SJCRH30 (cell line): ENCODE measurements at regions not wholly inside any gene's neighbourhood (a gene's known extent, or its start where the extent isn't known, plus 50 kb on each side); places are given as distances from the start of the nearest gene placed in this dataset.
A peak's percentile ranks its signal among the peaks of the same experiment; 100 is the strongest.

Experiments
- DNase-seq, 2 experiments: peaks; one replicate each; pipeline ENCODE4 v3.0.0-alpha.2; 2015 to 2020
- H3K27ac ChIP-seq: fragments of 250-450 bp; sonication (Bioruptor Pico); 2 replicates; pipeline ENCODE4 v1.5.1; 2020; ENCODE audit warnings: mild to moderate bottlenecking, moderate library complexity
- H3K27me3 ChIP-seq: fragments of 250-450 bp; sonication (Bioruptor Pico); 2 replicates; pipeline ENCODE4 v1.5.1; 2020; ENCODE audit warnings: mild to moderate bottlenecking, moderate library complexity
- H3K36me3 ChIP-seq: fragments of 250-450 bp; sonication (Bioruptor Pico); 2 replicates; pipeline ENCODE4 v1.5.1; 2020; ENCODE audit warnings: mild to moderate bottlenecking, moderate library complexity
- H3K4me1 ChIP-seq: fragments of 250-450 bp; sonication (Bioruptor Pico); 2 replicates; pipeline ENCODE4 v1.5.1; 2020; ENCODE audit warnings: mild to moderate bottlenecking, moderate library complexity
- H3K4me3 ChIP-seq: fragments of 250-450 bp; sonication (Bioruptor Pico); 2 replicates; pipeline ENCODE4 v1.5.1; 2020; ENCODE audit warnings: mild to moderate bottlenecking, moderate library complexity
- H3K9me3 ChIP-seq: fragments of 250-450 bp; sonication (Bioruptor Pico); replicated peaks from 2 replicates; pipeline ENCODE4 v1.5.1; 2020; ENCODE audit warnings: mild to moderate bottlenecking, moderate library complexity

DNA sequence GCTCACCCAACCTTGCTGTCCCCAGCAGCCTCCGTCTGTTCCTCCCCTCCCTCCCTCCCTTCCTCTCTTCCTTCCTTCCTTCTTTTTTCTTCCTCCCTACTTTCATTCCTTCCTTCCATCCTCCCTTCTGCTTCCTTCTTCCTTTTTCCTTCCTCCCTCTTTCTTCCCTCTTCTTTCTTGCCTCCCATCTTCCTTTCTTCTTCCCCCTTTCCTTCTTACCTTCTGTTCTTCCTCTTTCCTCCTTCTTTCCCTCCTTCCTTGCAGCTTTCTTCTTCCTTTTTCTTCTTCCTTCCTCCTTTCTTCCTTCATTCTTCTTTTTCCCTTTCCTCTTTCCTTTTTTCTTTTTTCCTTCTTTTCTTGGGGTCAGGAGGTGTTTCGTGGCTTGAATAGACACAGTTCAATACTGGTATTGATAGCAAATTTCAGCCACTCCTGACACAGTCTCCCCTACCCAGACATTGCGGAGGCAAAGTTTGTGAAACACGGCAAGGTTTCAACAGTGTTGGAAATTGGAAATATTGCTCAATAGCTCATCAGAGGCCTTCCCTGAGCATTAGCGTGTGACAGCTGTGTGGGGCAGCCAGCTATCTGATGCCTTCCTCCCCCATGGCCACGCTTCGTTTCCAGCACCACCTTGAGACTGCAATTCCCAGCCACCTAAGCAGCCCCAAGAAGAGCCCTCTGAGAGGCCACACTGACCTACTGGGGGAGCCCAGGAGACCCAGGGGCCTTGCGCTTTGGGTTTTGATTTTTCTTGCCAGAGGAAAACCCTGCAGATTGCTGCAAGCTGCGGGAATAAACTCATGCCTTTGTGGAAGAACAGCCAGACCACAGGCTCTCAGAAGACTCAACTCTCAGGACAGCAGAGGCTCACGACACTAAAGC lies 82.2 kb downstream of the KLF15 start:
- no peaks in the 10 kb centered on the region for H3K36me3 ChIP-seq
- H3K27me3 ChIP-seq: no peaks in the 10 kb centered on the region
- DNase-seq: no peak
- H3K4me1 ChIP-seq: peaks cover 4% of the 10 kb centered on the region; the same call in 1 of the 2 replicates
- H3K27ac ChIP-seq: no peak overlapping the region
- no peaks in the 10 kb centered on the region for H3K9me3 ChIP-seq
- no peak overlapping the region for H3K4me3 ChIP-seq

DNA sequence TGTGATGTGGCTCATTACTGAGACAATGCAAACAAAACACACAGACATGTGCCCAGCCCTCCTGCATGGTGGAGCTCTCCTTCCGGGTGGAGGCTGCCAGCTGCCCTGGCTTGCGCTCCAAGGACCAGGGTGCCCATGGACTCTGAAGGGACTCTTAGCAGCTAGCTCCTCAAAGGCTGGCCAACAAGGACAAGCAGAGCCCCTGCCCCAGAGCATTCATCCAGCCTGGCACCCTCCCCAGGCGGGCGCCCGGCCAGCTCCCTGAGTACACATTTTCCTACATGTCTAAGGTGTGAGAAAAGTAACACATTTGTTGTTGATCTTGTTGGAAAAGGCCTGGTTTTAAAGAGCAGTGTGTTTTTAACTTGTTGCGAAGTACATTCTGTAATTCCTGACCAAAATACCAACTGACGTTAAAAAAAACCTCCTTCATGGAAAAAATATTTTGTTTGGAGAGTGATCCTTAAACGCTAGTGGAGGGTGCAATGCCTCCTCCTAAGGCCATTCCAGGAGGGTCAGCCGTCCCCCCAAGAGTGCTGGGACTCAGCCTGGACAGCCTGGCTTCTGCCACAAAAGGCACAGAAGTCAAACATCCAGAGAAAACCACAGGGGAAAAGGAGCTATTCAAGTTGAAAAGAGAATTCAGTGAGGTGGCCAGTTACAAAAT lies 86.9 kb downstream of the KLF15 start:
- Histone ChIP-seq H3K36me3 (no peaks in the 10 kb centered on the region), H3K4me1 (peaks cover 4% of the 10 kb centered on the region; the same call in 1 of the 2 replicates), H3K27me3 (no peaks in the 10 kb centered on the region), H3K27ac (no peak overlapping the region), H3K9me3 (no peaks in the 10 kb centered on the region), H3K4me3 (no peak overlapping the region)
- no peak for DNase-seq

DNA sequence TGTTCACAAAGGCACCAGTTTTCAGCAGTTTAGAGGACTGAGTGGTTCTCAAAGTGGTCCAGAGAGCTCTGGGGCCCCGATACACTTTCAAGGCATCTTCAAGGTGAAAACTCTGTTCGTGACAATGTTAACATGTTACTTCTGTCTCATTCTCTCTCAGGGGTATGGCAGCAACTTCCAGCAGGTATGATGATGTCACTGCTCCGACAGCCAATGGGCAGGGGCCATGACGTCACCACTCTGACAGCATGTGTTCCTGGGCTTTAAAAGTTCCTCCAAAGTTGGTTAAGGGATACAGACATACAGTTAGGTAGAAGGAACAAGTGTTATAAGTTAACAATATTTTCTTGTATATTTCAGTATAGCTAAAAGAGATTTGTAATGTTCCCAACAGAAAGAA lies 87.9 kb downstream of the KLF15 start:
- no peaks in the 10 kb centered on the region for H3K9me3 ChIP-seq
- peaks cover 4% of the 10 kb centered on the region; the same call in 1 of the 2 replicates for H3K4me1 ChIP-seq
- H3K36me3 ChIP-seq: no peaks in the 10 kb centered on the region
- no peak overlapping the region for H3K4me3 ChIP-seq
- DNase-seq: no peak
- no peaks in the 10 kb centered on the region for H3K27me3 ChIP-seq
- no peak overlapping the region for H3K27ac ChIP-seq

DNA sequence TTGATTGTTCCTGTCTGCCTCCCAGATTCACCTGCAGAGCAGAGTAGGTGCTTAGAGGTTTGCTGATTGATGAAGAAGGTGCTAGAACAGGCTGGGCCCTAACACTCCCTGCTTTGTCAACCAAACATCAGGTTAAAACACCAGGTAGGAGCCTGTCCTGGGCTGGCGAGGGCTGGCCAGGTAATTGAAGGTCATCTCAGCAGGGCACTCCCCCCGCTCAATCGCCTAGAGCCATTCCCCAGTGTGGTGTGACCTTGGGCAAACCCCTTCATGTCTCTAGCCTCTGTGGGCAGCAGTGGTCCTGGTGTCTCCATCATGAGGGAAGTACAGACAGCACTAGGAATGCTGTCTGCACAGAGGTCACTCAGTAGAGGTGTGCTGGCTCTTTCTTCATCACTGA lies 88.3 kb downstream of the KLF15 start:
- Histone ChIP-seq H3K27me3 (no peaks in the 10 kb centered on the region), H3K27ac (no peak overlapping the region), H3K4me3 (no peak overlapping the region), H3K36me3 (no peaks in the 10 kb centered on the region), H3K9me3 (no peaks in the 10 kb centered on the region), H3K4me1 (peaks cover 4% of the 10 kb centered on the region; the same call in 1 of the 2 replicates)
- no peak for DNase-seq

DNA sequence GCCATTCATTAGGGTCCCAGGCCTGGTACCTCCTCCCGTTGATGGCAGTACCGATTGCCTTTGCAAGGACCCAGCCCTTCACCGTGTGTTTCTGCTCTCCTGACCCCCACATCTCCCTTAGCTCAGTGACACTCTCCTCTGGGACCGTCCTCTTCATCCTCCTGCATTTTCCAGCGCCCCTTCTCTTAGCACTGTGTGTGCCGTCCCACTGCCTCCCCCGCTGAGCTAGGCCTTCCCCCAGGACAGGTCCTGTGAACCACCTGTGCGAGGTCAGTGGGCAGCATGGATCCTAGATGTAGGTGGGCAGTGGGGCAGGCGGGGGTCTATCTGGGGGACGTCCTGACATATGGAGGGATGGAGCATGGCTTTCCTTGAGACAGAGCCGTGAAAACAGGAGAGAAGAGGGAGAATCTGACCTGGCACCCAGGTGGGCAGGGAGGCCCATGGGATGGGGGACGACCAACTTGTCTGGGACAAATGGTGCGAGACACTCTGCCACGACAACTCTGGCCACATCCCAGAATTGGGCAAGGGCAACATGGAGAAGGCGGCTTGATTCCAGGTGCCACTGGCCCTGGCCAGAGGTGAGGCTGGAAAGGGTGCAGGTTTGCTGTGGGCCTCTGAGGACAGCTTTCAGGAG lies 87.7 kb upstream of the ALDH1L1 start:
- peaks cover 4% of the 10 kb centered on the region; the same call in 1 of the 2 replicates for H3K4me1 ChIP-seq
- no peaks in the 10 kb centered on the region for H3K9me3 ChIP-seq
- no peak overlapping the region for H3K4me3 ChIP-seq
- no peak overlapping the region for H3K27ac ChIP-seq
- no peaks in the 10 kb centered on the region for H3K36me3 ChIP-seq
- H3K27me3 ChIP-seq: no peaks in the 10 kb centered on the region
- DNase-seq: no peak

DNA sequence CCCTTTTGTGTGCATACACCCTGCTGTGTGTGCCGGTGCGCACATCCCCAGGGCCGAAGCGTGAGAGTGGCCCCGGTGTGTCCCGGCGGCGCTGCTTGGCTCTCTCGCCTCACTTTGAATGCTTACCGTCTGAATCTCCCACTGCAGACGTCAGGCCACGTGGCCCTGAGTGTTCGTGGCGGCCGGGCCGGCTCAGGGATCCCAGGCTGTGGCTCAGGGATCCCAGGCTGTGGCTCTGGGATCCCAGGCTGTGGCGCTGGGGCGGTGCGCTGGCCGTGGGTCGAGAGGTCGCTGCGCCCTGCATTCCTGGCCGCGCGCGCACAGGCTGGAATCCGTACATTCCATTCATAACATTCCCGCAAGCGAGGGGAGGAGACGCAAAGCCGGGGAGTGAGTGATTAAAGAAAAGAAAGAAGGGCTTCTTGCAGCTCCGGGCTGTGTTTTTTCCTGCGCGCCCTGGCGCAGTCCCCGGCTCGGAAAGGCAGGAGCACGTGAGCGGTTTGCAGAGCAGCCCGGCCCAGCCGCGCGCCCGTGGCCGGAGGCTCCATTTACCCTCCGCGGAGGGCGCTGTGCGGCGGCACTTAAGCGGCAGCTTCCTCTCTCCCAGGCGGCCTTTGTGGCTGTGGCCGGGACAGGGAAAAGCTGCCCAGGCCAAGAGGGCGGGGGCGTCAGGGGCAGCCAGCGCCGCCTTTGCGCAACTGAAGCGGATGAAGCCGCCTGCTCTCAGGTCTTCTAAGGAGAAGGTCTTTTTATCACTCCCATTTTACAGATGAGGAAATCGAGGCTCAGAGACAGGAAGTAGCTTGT lies 87.0 kb upstream of the ALDH1L1 start:
- peaks cover 4% of the 10 kb centered on the region; the same call in 1 of the 2 replicates for H3K4me1 ChIP-seq
- peak; percentile 25 to 36 for DNase-seq
- H3K9me3 ChIP-seq: no peaks in the 10 kb centered on the region
- H3K27me3 ChIP-seq: no peaks in the 10 kb centered on the region
- H3K4me3 ChIP-seq: peak overlapping the region; percentile 34
- no peaks in the 10 kb centered on the region for H3K36me3 ChIP-seq
- no peak overlapping the region for H3K27ac ChIP-seq

DNA sequence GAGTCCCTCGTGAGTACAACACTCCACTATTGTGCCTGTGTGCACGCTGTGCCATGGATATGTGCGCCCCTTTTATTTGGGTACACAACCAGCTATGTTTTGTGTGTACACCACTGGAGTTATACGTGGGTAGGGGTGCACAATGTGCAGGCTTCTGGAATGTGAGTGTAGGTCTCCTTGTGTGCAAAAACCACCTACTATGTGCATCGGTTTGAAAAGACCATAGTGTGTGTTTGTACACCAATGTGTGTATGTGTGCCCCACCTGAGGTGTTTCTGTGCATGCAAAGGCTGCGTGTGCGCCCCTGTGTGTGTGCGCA lies 86.4 kb upstream of the ALDH1L1 start:
- DNase-seq: no peak
- peaks cover 4% of the 10 kb centered on the region; the same call in 1 of the 2 replicates for H3K4me1 ChIP-seq
- no peak overlapping the region for H3K27ac ChIP-seq
- no peak overlapping the region for H3K4me3 ChIP-seq
- no peaks in the 10 kb centered on the region for H3K9me3 ChIP-seq
- H3K27me3 ChIP-seq: no peaks in the 10 kb centered on the region
- no peaks in the 10 kb centered on the region for H3K36me3 ChIP-seq

DNA sequence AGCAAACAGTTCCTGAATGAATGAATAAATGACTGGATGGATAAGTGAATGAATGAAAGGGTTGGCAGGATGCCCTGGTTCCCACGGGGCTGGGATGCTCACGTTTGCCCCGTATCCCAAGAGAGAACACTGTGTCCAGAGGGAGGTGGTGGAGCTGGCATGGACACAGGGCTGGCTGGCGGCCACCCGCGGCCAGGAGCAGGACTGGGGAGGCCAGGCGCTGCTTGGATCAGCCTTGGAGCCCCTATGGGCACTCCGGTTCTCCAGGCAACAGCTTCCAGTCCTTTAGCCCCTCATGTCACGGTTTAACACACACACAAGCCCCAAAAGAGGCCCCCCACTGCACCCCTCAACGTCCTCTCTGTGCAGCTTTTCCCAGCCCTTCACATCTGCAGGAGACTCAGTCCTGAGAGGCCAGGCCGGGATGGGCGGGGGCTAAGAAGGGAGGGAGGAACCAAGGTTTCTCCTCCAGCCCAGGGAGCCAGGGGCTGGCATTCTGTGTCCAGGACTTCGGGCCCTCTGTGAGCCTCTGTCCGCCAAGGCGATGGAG lies 86.0 kb upstream of the ALDH1L1 start:
- Histone ChIP-seq H3K27me3 (no peaks in the 10 kb centered on the region), H3K36me3 (no peaks in the 10 kb centered on the region), H3K9me3 (no peaks in the 10 kb centered on the region), H3K4me3 (no peak overlapping the region), H3K27ac (no peak overlapping the region), H3K4me1 (peaks cover 4% of the 10 kb centered on the region; the same call in 1 of the 2 replicates)
- DNase-seq: no peak

DNA sequence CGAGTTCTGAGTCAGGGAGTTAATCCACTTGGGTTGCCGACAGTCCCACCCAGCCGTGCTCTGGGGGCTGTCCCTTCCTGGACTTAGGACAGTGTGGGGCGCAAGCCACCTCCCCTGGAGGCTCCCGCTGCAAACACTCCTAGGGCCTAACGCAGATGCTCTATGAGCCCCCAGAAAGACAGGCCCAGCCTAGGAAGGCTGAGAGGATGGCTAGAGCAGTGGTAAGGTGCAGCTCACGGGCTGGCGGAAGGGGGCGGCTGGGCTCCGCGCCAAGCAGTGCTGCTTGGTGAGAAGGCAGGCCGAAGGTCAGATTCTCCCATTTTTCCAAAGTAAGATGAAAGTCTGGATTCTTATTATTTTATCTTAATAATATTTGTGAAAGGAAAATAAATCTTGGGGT lies 84.6 kb upstream of the ALDH1L1 start:
- DNase-seq: no peak
- H3K4me1 ChIP-seq: no peaks in the 10 kb centered on the region
- no peaks in the 10 kb centered on the region for H3K9me3 ChIP-seq
- no peaks in the 10 kb centered on the region for H3K27me3 ChIP-seq
- H3K4me3 ChIP-seq: no peak overlapping the region
- H3K27ac ChIP-seq: no peak overlapping the region
- no peaks in the 10 kb centered on the region for H3K36me3 ChIP-seq

DNA sequence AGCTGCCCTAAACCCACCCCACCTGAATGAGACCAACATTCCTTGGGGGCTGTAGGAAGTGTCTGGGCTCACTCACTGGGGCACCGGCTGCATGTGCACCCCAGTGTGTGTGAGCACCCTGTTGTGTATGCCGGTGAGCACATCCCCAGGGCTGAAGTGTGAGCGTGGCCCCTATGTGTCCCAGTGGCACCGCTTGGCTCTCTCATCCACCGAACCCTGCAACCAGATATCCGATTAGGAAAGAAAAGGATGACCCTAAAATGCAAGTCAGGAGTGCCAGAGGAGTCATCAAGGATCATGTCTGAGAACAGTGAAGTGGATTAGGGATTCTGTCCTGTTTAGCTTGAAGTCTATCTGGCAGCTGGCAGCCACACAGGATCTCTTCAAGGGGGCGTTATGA lies 84.0 kb upstream of the ALDH1L1 start:
- no peaks in the 10 kb centered on the region for H3K27me3 ChIP-seq
- no peak for DNase-seq
- no peaks in the 10 kb centered on the region for H3K36me3 ChIP-seq
- no peaks in the 10 kb centered on the region for H3K9me3 ChIP-seq
- H3K27ac ChIP-seq: no peak overlapping the region
- no peaks in the 10 kb centered on the region for H3K4me1 ChIP-seq
- H3K4me3 ChIP-seq: no peak overlapping the region

DNA sequence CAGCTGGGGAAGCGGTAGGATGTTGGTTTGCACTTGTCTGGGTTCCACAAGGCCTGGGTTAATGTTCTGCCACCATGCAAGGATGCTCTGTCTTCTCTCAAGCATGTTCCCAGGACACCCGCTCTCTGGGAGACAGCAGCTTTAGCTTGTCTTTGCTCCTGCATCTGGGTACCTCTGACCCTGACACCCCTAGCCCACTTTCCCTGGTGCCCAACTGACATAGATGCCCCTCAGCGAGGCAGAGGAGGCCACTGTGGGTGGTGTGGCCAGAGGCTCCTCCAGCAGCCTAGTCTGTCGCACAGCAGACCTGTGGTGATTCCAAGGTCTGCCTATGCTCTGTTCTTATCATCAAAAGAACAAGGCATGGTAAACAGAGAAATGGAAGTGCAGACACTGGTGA lies 83.6 kb upstream of the ALDH1L1 start:
- no peaks in the 10 kb centered on the region for H3K4me1 ChIP-seq
- no peak overlapping the region for H3K27ac ChIP-seq
- no peaks in the 10 kb centered on the region for H3K27me3 ChIP-seq
- no peak for DNase-seq
- H3K4me3 ChIP-seq: no peak overlapping the region
- H3K36me3 ChIP-seq: no peaks in the 10 kb centered on the region
- no peaks in the 10 kb centered on the region for H3K9me3 ChIP-seq

DNA sequence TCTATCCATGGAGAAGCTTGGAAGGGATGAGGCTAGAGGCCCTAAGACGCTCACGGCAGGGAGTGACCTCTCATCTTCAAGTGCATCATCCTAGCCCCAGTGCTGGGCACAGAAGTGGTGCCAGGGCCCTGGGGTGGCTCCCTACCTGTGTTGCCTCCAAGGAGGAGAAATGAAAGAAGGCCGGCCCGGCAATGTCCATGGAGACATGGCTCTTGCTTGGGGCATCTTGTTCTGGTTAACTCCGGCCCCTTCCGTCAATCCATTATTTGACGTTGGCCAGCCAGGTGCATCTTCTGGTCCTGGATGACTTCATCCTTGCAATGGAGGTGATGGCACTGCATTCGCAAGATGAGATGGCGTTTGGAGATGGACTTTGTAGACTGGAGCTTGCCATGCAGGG lies 83.2 kb upstream of the ALDH1L1 start:
- H3K4me3 ChIP-seq: no peak overlapping the region
- no peaks in the 10 kb centered on the region for H3K27me3 ChIP-seq
- H3K9me3 ChIP-seq: no peaks in the 10 kb centered on the region
- DNase-seq: no peak
- no peaks in the 10 kb centered on the region for H3K4me1 ChIP-seq
- H3K27ac ChIP-seq: no peak overlapping the region
- H3K36me3 ChIP-seq: no peaks in the 10 kb centered on the region

DNA sequence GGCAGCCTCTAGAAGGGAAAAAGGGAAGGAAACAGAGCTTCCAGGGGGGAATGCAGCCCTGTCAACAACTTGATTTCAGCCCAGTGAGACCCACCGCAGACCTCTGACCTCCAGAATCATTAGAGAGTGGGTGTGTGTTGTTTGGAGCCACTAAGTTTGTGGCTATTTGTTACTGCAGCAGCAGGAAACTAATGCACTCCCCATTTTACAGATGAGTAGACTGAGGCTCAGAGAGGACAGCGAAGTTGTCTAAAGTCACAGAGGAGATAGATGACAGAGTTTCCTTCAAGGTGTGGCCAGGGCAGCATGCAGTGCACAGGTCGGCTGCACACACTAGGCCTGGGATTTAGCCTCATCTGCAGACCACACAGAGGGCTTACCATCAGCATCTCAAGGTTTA lies 81.8 kb upstream of the ALDH1L1 start:
- no peak for DNase-seq
- Histone ChIP-seq H3K27me3 (no peaks in the 10 kb centered on the region), H3K36me3 (no peaks in the 10 kb centered on the region), H3K27ac (no peak overlapping the region), H3K4me1 (no peaks in the 10 kb centered on the region), H3K4me3 (no peak overlapping the region), H3K9me3 (no peaks in the 10 kb centered on the region)

DNA sequence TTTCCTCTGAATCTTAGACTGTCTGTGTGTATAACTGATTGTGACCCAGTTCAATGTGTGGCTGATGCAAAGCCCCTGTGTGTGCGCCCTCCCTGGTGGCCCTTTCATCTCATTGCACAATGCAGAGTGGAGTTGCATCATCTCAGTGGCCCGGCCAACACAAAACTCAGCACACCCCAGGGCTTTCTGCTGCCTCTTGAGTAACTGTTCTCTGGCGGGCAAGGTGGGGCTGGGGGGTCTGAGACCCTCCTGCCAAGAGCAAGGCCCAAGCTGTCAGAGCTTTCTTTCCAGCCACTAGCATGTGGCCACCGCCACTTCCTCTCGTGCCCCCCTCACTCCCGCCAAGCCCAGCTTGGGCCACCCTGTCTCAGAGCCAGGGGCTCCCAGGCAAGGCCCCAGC lies 80.7 kb upstream of the ALDH1L1 start:
- Histone ChIP-seq H3K36me3 (no peaks in the 10 kb centered on the region), H3K27ac (no peak overlapping the region), H3K27me3 (no peaks in the 10 kb centered on the region), H3K9me3 (no peaks in the 10 kb centered on the region), H3K4me3 (no peak overlapping the region), H3K4me1 (no peaks in the 10 kb centered on the region)
- DNase-seq: no peak
